ENCODE measurements at regions not wholly inside any gene's neighbourhood (a gene's known extent, or its start where the extent isn't known, plus 50 kb on each side); places are given as distances from the start of the nearest gene placed in this dataset.

GRCh38 chr6:163842467-163842866 is 427.9 kb downstream of the QKI start:
- H3K9me2 ChIP-seq (replicated peaks; ENCODE audit: insufficient read depth, low read length): no peaks in the 10 kb centered on the region
- H3K4me2 ChIP-seq (ENCODE audit: low read depth, low read length, poor library complexity, severe bottlenecking): no peak overlapping the region
- H3K79me2 ChIP-seq (ENCODE audit: insufficient read depth, low read length): no peaks in the 10 kb centered on the region
- no peak overlapping the region for H2AFZ ChIP-seq (ENCODE audit: low read depth, low read length, severe bottlenecking)
- no peak overlapping the region for H3K27ac ChIP-seq (ENCODE audit: low read depth, low read length)
- no peak overlapping the region for H3K9ac ChIP-seq (ENCODE audit: low read length)
- H3K4me3 ChIP-seq (ENCODE audit: insufficient read depth, low read length, poor library complexity, severe bottlenecking): no peak overlapping the region
- H3F3A ChIP-seq (ENCODE audit: insufficient read depth): no peaks in the 10 kb centered on the region
- TF ChIP-seq CTCF (IDR thresholded peaks at IDR 0.05; ENCODE audit: insufficient read depth, low read length, poor library complexity, severe bottlenecking): no peak
- no peak for TF ChIP-seq EZH2phosphoT487 (conservative IDR thresholded peaks at IDR 0.05; ENCODE audit: low read length)
- H3K36me3 ChIP-seq (ENCODE audit: low read length): no peaks in the 10 kb centered on the region
- peaks cover 8% of the 10 kb centered on the region; the same call in 1 of the 2 replicates for H3K9me3 ChIP-seq (ENCODE audit: insufficient read depth, low read length)
- H4K20me1 ChIP-seq (ENCODE audit: low read depth, low read length): no peaks in the 10 kb centered on the region
- no peaks in the 10 kb centered on the region for H3K27me3 ChIP-seq (ENCODE audit: low read length)

DNA sequence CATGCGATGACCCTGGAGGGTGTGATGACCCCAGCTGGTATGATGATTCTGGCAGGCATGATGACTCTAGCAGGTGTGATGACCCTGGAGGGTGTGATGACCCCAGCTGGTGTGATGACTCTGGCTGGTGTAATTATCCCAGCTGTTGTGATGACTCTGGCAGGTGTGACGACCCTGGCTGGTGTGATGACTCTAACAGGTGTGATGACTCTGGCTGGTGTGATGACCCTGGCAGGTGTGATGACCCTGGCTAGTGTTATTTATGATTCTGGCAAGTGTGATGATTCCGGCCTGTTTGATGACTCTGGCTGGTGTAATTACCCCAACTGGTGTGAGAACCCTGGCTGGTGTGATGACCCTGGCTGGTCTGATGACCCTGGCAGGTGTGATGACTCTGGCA is 427.2 kb downstream of the QKI start:
- no peaks in the 10 kb centered on the region for H3K79me2 ChIP-seq (ENCODE audit: insufficient read depth, low read length)
- no peaks in the 10 kb centered on the region for H3F3A ChIP-seq (ENCODE audit: insufficient read depth)
- no peaks in the 10 kb centered on the region for H3K9me2 ChIP-seq (replicated peaks; ENCODE audit: insufficient read depth, low read length)
- no peak overlapping the region for H3K9ac ChIP-seq (ENCODE audit: low read length)
- TF ChIP-seq CTCF (IDR thresholded peaks at IDR 0.05; ENCODE audit: insufficient read depth, low read length, poor library complexity, severe bottlenecking) (no peak), EZH2phosphoT487 (conservative IDR thresholded peaks at IDR 0.05; ENCODE audit: low read length) (no peak)
- no peaks in the 10 kb centered on the region for H3K27me3 ChIP-seq (ENCODE audit: low read length)
- H2AFZ ChIP-seq (ENCODE audit: low read depth, low read length, severe bottlenecking): no peak overlapping the region
- peaks cover 8% of the 10 kb centered on the region; the same call in 1 of the 2 replicates for H3K9me3 ChIP-seq (ENCODE audit: insufficient read depth, low read length)
- H3K36me3 ChIP-seq (ENCODE audit: low read length): no peaks in the 10 kb centered on the region
- H4K20me1 ChIP-seq (ENCODE audit: low read depth, low read length): no peaks in the 10 kb centered on the region
- H3K4me3 ChIP-seq (ENCODE audit: insufficient read depth, low read length, poor library complexity, severe bottlenecking): no peak overlapping the region
- no peak overlapping the region for H3K4me2 ChIP-seq (ENCODE audit: low read depth, low read length, poor library complexity, severe bottlenecking)
- no peak overlapping the region for H3K27ac ChIP-seq (ENCODE audit: low read depth, low read length)

DNA sequence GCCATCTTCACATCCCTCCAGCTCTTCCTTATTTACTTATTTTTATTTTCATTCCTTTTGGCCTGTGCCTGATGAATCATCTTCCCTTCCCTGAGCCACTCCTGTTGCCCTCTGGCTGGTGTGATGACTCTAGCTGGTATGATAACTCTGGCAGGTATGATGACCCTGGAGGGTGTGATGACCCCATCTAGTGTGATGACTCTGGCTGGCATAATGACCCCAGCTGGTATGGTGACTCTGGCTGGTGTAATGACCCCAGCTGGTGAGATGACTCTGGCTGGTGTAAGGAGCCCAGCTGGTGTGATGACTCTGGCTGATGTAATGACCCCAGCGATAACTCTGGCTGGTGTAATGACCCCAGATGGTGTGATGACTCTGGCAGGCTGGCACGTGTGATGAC is 426.8 kb downstream of the QKI start:
- Histone ChIP-seq H3K79me2 (ENCODE audit: insufficient read depth, low read length) (no peaks in the 10 kb centered on the region), H3F3A (ENCODE audit: insufficient read depth) (no peaks in the 10 kb centered on the region), H3K27me3 (ENCODE audit: low read length) (no peaks in the 10 kb centered on the region), H4K20me1 (ENCODE audit: low read depth, low read length) (no peaks in the 10 kb centered on the region), H3K9me2 (replicated peaks; ENCODE audit: insufficient read depth, low read length) (no peaks in the 10 kb centered on the region), H3K4me3 (ENCODE audit: insufficient read depth, low read length, poor library complexity, severe bottlenecking) (no peak overlapping the region), H3K27ac (ENCODE audit: low read depth, low read length) (no peak overlapping the region), H3K9me3 (ENCODE audit: insufficient read depth, low read length) (peaks cover 8% of the 10 kb centered on the region; the same call in 1 of the 2 replicates), H3K36me3 (ENCODE audit: low read length) (no peaks in the 10 kb centered on the region), H2AFZ (ENCODE audit: low read depth, low read length, severe bottlenecking) (no peak overlapping the region), H3K9ac (ENCODE audit: low read length) (no peak overlapping the region), H3K4me2 (ENCODE audit: low read depth, low read length, poor library complexity, severe bottlenecking) (no peak overlapping the region)
- TF ChIP-seq CTCF (IDR thresholded peaks at IDR 0.05; ENCODE audit: insufficient read depth, low read length, poor library complexity, severe bottlenecking) (no peak), EZH2phosphoT487 (conservative IDR thresholded peaks at IDR 0.05; ENCODE audit: low read length) (no peak)
